ENCODE measurements at regions not wholly inside any gene's neighbourhood (a gene's known extent, or its start where the extent isn't known, plus 50 kb on each side); places are given as distances from the start of the nearest gene placed in this dataset.
"Not testable (repeated sequence)": the region's sequence is repeated elsewhere in the genome, so short reads cannot be mapped to it uniquely, and the experiment has no call there.

- H3K14ac ChIP-seq (replicated peaks; ENCODE audit: low read depth, low read length) = no peak overlapping the region
- intact Hi-C loops (cut with micrococcal nuclease) (no loop called here), dilution Hi-C loops (cut with HindIII; ENCODE audit: low sequenced_read_pairs, unreplicated experiment) (no loop called here), in situ Hi-C loops (cut with MboI; ENCODE audit: low sequenced_read_pairs) (no loop called here)
- no peak overlapping the region for H3K56ac ChIP-seq (ENCODE audit: extremely low read depth, insufficient read depth, low read length)
- no peaks in the 10 kb centered on the region for H4K20me1 ChIP-seq (ENCODE audit: insufficient read depth, low read length)
- CTCF ChIA-PET = no interaction called here
- no peak overlapping the region for H3K4me3 ChIP-seq (ENCODE audit: insufficient read depth, low read depth, low read length)
- H3K4ac ChIP-seq (ENCODE audit: low read depth, low read length) = no peak overlapping the region
- no peak overlapping the region for H2BK5ac ChIP-seq (ENCODE audit: low read depth, low read length, poor library complexity, severe bottlenecking)
- no peak overlapping the region for H2BK20ac ChIP-seq (ENCODE audit: low read depth, low read length)
- TF ChIP-seq CHD1 (IDR thresholded peaks at IDR 0.05; ENCODE audit: low read depth, low read length) (no peak), MXI1 (IDR thresholded peaks at IDR 0.05; ENCODE audit: borderline replicate concordance, low read depth, low read length) (no peak)
- DNase-seq (no peak), ATAC-seq (ENCODE audit: low read depth) (no peak)
- H4K91ac ChIP-seq (ENCODE audit: insufficient read depth, low read depth, low read length) = no peak overlapping the region
- no peak overlapping the region for H4K5ac ChIP-seq (ENCODE audit: low read depth, low read length)
- POLR2A ChIA-PET (ENCODE audit: unreplicated experiment) = no interaction called here
- no peaks in the 10 kb centered on the region for H3K36me3 ChIP-seq (ENCODE audit: control insufficient read depth, insufficient read depth, low read length)
- H3K9ac ChIP-seq (ENCODE audit: low read depth, low read length) = no peak overlapping the region
- H3K27me3 ChIP-seq (ENCODE audit: control insufficient read depth, insufficient read depth, low read length) = no peaks in the 10 kb centered on the region
- H3K18ac ChIP-seq (ENCODE audit: low read depth, low read length) = no peak overlapping the region
- H2AK5ac ChIP-seq (ENCODE audit: low read depth, low read length) = no peak overlapping the region
- no peak overlapping the region for H3K4me2 ChIP-seq (ENCODE audit: low read depth, low read length)
- no peak overlapping the region for H2AK9ac ChIP-seq (replicated peaks; ENCODE audit: low read depth, low read length, poor library complexity)
- no peak overlapping the region for H4K8ac ChIP-seq (ENCODE audit: low read depth in 2 of 2, low read length in 2 of 2)
- no peaks in the 10 kb centered on the region for H3K9me3 ChIP-seq (ENCODE audit: control insufficient read depth, insufficient read depth, low read length)
- H3K27ac ChIP-seq (ENCODE audit: insufficient read depth, low read length) = no peak overlapping the region
- no peaks in the 10 kb centered on the region for H3K4me1 ChIP-seq (ENCODE audit: control insufficient read depth, insufficient read depth, low read length)
- H2AFZ ChIP-seq (replicated peaks; ENCODE audit: low read length, poor library complexity) = no peak overlapping the region
- H2BK15ac ChIP-seq (ENCODE audit: low read depth, low read length) = no peak overlapping the region
- H3K9me1 ChIP-seq (ENCODE audit: insufficient read depth, low read length) = no peaks in the 10 kb centered on the region
- no peak overlapping the region for H2BK120ac ChIP-seq (ENCODE audit: low read depth, low read length)
- BruUV-seq (replicated peaks) = no TSS peak
- no peaks in the 10 kb centered on the region for H3K79me1 ChIP-seq (ENCODE audit: low read depth in 1 of 2, low read length in 2 of 2)
- WGBS, 2 experiments (ENCODE audit: extremely low coverage in 2 of 2, insufficient read length in 1 of 2) = no CpG with 5 or more reads among the region's 6 CpGs
- no peak overlapping the region for H3K23ac ChIP-seq (ENCODE audit: low read depth, low read length)
Observed at GRCh38 chr9:27688954-27689353, 115.7 kb upstream of the C9orf72 start.

GRCh38 chr9:27690816-27691215 lies 117.5 kb upstream of the C9orf72 start:
- BruUV-seq (replicated peaks); H4K91ac ChIP-seq (ENCODE audit: insufficient read depth, low read depth, low read length); H2AK9ac ChIP-seq (replicated peaks; ENCODE audit: low read depth, low read length, poor library complexity); H2BK5ac ChIP-seq (ENCODE audit: low read depth, low read length, poor library complexity, severe bottlenecking); H3K27ac ChIP-seq (ENCODE audit: insufficient read depth, low read length); H3K56ac ChIP-seq (ENCODE audit: extremely low read depth, insufficient read depth, low read length); H4K20me1 ChIP-seq (ENCODE audit: insufficient read depth, low read length); CTCF ChIA-PET; DNase-seq; H3K9ac ChIP-seq (ENCODE audit: low read depth, low read length); intact Hi-C loops (cut with micrococcal nuclease); H2BK15ac ChIP-seq (ENCODE audit: low read depth, low read length); POLR2A ChIA-PET (ENCODE audit: unreplicated experiment); H3K4me3 ChIP-seq (ENCODE audit: insufficient read depth, low read depth, low read length); H3K9me1 ChIP-seq (ENCODE audit: insufficient read depth, low read length); ATAC-seq (ENCODE audit: low read depth); H2BK20ac ChIP-seq (ENCODE audit: low read depth, low read length); H3K36me3 ChIP-seq (ENCODE audit: control insufficient read depth, insufficient read depth, low read length); H2BK120ac ChIP-seq (ENCODE audit: low read depth, low read length); H3K4me1 ChIP-seq (ENCODE audit: control insufficient read depth, insufficient read depth, low read length); H3K9me3 ChIP-seq (ENCODE audit: control insufficient read depth, insufficient read depth, low read length); H4K8ac ChIP-seq (ENCODE audit: low read depth in 2 of 2, low read length in 2 of 2); dilution Hi-C loops (cut with HindIII; ENCODE audit: low sequenced_read_pairs, unreplicated experiment); H3K23ac ChIP-seq (ENCODE audit: low read depth, low read length); H3K4me2 ChIP-seq (ENCODE audit: low read depth, low read length); H4K5ac ChIP-seq (ENCODE audit: low read depth, low read length); H2AK5ac ChIP-seq (ENCODE audit: low read depth, low read length); H3K27me3 ChIP-seq (ENCODE audit: control insufficient read depth, insufficient read depth, low read length); H3K14ac ChIP-seq (replicated peaks; ENCODE audit: low read depth, low read length); H3K18ac ChIP-seq (ENCODE audit: low read depth, low read length); in situ Hi-C loops (cut with MboI; ENCODE audit: low sequenced_read_pairs); H3K4ac ChIP-seq (ENCODE audit: low read depth, low read length); H2AFZ ChIP-seq (replicated peaks; ENCODE audit: low read length, poor library complexity); H3K79me1 ChIP-seq (ENCODE audit: low read depth in 1 of 2, low read length in 2 of 2): not testable (repeated sequence)
- WGBS, 2 experiments (ENCODE audit: extremely low coverage in 2 of 2, insufficient read length in 1 of 2) = no CpG with 5 or more reads among the region's 17 CpGs
